AG10803 (cell line): ENCODE measurements at regions not wholly inside any gene's neighbourhood (a gene's known extent, or its start where the extent isn't known, plus 50 kb on each side); places are given as distances from the start of the nearest gene placed in this dataset.
"Not testable (repeated sequence)": the region's sequence is repeated elsewhere in the genome, so short reads cannot be mapped to it uniquely, and the experiment has no call there.

Source experiments
- DNase-seq: peaks from one replicate; pipeline ENCODE4 v3.0.0; 2010; ENCODE audit warnings: low read depth
- H3K4me3 ChIP-seq: 2 replicates; pipeline ENCODE4 v1.5.1; 2011; ENCODE audit warnings: mild to moderate bottlenecking, low read length, control low read depth
- TF ChIP-seq, protein P1 (sequence below): conservative IDR thresholded peaks from 2 replicates; pipeline ENCODE4 v1.5.1; 2011; ENCODE audit warnings: mild to moderate bottlenecking, low read length, control low read depth, inconsistent platforms

DNA sequence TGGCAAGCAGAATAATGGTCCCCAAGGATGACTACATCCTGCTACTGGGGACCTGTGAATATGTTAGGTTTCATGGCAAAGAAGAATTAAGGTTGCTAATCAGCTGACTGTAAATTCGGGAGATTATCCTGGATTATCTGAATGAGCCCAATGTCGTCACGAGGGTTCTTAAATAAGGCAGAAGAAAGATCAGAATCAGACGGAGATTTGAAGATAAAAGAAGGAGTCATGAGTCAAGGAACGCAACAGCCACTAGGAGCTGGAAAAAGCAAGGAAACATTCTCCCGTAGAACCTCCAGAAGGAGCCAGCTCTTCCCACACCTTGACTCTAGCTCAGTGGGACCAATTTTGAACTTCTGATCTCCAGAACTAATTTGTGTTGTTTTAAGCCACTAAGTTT lies 82.9 kb upstream of the APBB1IP start:
- no peak for DNase-seq
- TF ChIP-seq, protein P1, sequence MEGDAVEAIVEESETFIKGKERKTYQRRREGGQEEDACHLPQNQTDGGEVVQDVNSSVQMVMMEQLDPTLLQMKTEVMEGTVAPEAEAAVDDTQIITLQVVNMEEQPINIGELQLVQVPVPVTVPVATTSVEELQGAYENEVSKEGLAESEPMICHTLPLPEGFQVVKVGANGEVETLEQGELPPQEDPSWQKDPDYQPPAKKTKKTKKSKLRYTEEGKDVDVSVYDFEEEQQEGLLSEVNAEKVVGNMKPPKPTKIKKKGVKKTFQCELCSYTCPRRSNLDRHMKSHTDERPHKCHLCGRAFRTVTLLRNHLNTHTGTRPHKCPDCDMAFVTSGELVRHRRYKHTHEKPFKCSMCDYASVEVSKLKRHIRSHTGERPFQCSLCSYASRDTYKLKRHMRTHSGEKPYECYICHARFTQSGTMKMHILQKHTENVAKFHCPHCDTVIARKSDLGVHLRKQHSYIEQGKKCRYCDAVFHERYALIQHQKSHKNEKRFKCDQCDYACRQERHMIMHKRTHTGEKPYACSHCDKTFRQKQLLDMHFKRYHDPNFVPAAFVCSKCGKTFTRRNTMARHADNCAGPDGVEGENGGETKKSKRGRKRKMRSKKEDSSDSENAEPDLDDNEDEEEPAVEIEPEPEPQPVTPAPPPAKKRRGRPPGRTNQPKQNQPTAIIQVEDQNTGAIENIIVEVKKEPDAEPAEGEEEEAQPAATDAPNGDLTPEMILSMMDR, result no peak
- H3K4me3 ChIP-seq, result no peak overlapping the region

GRCh38 chr10:26357203-26357602 lies 80.9 kb upstream of the APBB1IP start:
- DNase-seq, result no peak
- H3K4me3 ChIP-seq, result no peak overlapping the region
- TF ChIP-seq, protein P1, result no peak

GRCh38 chr10:26358071-26358470 lies 80.1 kb upstream of the APBB1IP start:
- DNase-seq, result no peak

DNA sequence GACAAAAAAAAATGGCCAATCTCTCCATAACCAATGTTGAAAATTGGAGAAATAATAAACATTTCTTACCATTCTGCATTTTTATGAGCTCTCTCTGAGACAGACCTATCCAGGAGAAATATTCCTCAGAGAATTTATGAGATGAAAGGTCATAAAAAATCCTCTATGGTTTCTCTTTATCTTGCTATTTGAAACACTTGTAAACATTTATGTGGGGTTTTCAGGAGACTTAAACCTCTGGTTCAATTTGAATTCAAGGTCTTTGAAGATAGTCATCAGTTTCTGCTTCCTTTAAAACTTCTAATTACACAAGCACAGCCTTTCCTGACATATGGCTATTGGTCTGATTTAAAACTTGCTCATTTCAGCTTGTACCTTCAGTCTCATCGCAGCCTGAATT lies 78.5 kb upstream of the APBB1IP start:
- TF ChIP-seq, protein P1, result no peak
- DNase-seq, result no peak
- H3K4me3 ChIP-seq, result no peak overlapping the region

More at GRCh38 chr10:26358071-26358470, 80.1 kb upstream of the APBB1IP start:
- TF ChIP-seq, protein P1, result no peak
- no peak overlapping the region for H3K4me3 ChIP-seq

- TF ChIP-seq, protein P1, result no peak
- H3K4me3 ChIP-seq, result no peak overlapping the region
- no peak for DNase-seq
Measured at GRCh38 chr10:26361351-26361750, 76.8 kb upstream of the APBB1IP start.

DNA sequence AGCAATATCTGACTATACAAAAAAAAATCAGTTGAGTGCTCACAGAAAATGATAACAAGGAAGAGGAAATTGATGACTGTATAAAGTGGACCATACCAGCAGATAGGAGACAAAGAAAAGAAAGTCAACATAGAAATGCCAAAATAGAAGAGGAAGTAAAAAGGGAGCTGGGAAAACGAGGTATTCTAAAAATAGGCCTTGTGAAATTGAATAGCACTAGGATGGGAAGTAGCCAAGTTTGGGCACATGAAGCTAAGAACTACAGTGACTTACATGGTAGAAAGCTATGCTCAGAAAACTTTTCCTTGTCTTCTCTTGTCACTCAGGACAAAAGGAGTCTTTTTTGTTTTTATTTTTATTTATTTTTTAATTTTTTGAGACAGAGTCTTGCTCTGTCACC lies 76.2 kb upstream of the APBB1IP start:
- TF ChIP-seq, protein P1, result no peak
- DNase-seq, result no peak
- no peak overlapping the region for H3K4me3 ChIP-seq

DNA sequence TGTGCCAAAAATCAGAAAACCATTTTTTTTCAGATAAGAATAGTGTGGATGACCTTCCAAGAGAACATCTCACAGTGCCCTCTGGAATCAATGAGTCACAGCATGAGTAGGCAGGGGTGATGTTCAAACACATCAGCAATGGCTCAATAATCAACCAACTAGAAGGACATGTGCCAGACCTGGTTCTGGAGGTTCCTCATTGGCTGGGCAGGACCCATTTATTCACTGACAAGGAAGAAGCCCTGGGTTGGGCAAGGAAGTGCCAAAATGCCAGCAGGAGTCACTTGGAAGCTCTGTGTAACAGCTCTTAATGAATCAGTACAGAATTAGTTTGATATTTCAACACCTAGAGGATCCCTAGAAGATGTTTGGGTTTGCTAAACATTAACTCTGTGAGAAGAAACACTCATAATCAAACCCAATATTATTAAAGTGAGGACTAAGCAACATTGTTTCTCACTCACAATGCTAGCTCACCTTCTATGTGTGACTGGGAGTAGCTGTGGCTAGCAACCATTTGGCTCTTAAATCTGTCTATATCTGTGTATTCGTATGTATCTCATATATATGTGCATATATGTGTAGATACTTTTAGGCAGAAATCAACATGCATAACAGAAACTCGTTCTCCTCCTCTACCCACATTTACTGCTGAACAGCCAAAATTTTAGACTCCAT lies 72.3 kb upstream of the APBB1IP start:
- no peak for DNase-seq
- H3K4me3 ChIP-seq, result no peak overlapping the region
- TF ChIP-seq, protein P1, result no peak

DNA sequence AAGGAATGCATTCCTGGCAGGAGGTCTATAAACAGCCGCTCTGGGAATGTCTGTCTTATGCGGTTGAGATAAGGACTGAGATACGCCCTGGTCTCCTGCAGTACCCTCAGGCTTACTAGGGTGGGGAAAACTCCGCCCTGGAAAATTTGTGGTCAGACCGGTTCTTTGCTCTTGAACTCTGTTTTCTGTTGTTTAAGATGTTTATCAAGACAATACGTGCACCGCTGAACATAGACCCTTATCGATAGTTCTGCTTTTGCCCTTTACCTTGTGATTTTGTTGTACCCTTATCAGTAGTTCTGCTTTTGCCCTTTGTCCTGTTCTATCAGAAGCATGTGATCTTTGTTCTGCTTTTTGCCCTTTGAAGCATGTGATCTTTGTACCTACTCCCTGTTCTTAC lies 71.1 kb upstream of the APBB1IP start:
- DNase-seq, H3K4me3 ChIP-seq: not testable (repeated sequence)
